Naive thymus-derived CD8-positive, alpha-beta T cell (primary cell): ENCODE measurements at regions not wholly inside any gene's neighbourhood (a gene's known extent, or its start where the extent isn't known, plus 50 kb on each side); places are given as distances from the start of the nearest gene placed in this dataset.

Experiments used
- ATAC-seq, 2 donors: fragments of 150-1000 bp; cut with Tn5 transposase in 1 of 2; sonication (Bioruptor Pico), chemical (Tn5 transposase) in 1 of 2; 1 replicate in 1 of 2; 2 replicates in 1 of 2; pipeline ENCODE4 v1.10.0; 2021; ENCODE audit warnings: mild to moderate bottlenecking in 2 of 2, moderate library complexity in 2 of 2
- POLR2A ChIA-PET: fragments of 350-600 bp; sonication (Branson Sonifier 250); formaldehyde crosslinking; loops from one replicate; lab custom pipeline; 2021; ENCODE audit warnings: antibody characterized with exemption; lab: Charles Lee
- DNase-seq, 10 donors: peaks; one replicate each; pipeline versions ENCODE4 v3.0.0 to v3.0.0-alpha.2; 2020 to 2022
- H3K27ac Mint-ChIP-seq, 10 donors: one replicate each; pipeline ENCODE4 v1.8.0; 2020 to 2022; ENCODE audit warnings: mild to moderate bottlenecking in 10 of 10, mixed read lengths in 10 of 10, moderate library complexity in 4 of 10, inconsistent platforms in 1 of 10
- H3K27me3 Mint-ChIP-seq, 5 donors: one replicate each; pipeline ENCODE4 v1.8.0; 2021 to 2022; ENCODE audit warnings: mixed read lengths in 5 of 5
- H3K36me3 Mint-ChIP-seq, 3 donors: one replicate each; pipeline ENCODE4 v1.8.0; 2020 to 2022; ENCODE audit warnings: mixed read lengths in 3 of 3, mild to moderate bottlenecking in 2 of 3, inconsistent platforms in 1 of 3
- H3K4me1 Mint-ChIP-seq, 4 donors: one replicate each; pipeline ENCODE4 v1.8.0; 2021 to 2022; ENCODE audit warnings: mixed read lengths in 4 of 4
- H3K4me3 Mint-ChIP-seq, 10 donors: one replicate each; pipeline ENCODE4 v1.8.0; 2020 to 2022; ENCODE audit warnings: mild to moderate bottlenecking in 10 of 10, mixed read lengths in 10 of 10, moderate library complexity in 6 of 10, inconsistent platforms in 1 of 10
- H3K9me3 Mint-ChIP-seq, 9 donors: one replicate each; pipeline ENCODE4 v1.8.0; 2020 to 2022; ENCODE audit warnings: mixed read lengths in 9 of 9, mild to moderate bottlenecking in 3 of 9, inconsistent platforms in 1 of 9, moderate library complexity in 1 of 9

DNA sequence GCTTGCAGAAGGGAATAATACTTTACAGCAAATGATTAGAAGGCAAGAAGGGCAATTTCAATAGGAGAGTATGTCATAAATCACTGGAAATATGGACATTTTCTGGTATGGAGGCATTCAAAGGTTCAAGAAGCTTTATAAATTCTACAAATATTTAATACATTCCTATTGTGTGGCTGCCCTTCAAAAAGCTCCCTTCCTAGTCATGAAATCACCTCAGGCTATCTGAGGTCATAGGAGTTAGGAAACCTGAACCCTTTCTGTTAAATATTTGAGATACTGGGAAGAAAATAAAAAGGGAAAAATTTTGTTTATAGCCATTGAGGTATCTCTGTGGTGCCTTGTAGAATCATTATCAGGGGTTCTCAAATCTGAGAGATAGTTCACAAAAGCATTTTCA, 316.8 kb upstream of the EMCN start:
- Mint-ChIP-seq H3K36me3 (peaks cover 0 to 9% (median 0%) of the 10 kb centered on the region in 3 donors), H3K27me3 (peaks cover 4 to 16% (median 7%) of the 10 kb centered on the region in 5 donors), H3K4me1 (no peaks in the 10 kb centered on the region), H3K9me3 (peaks cover 0 to 8% (median 0%) of the 10 kb centered on the region in 9 donors), H3K27ac (no peak overlapping the region), H3K4me3 (no peak overlapping the region)
- POLR2A ChIA-PET = no interaction called here
- ATAC-seq = no peak
- no peak for DNase-seq

- Mint-ChIP-seq H3K36me3 (peaks cover 0 to 10% (median 0%) of the 10 kb centered on the region in 3 donors), H3K4me1 (no peaks in the 10 kb centered on the region), H3K27ac (no peak overlapping the region), H3K27me3 (peaks cover 3 to 11% (median 4%) of the 10 kb centered on the region in 5 donors), H3K4me3 (no peak overlapping the region), H3K9me3 (peaks cover 0 to 9% (median 0%) of the 10 kb centered on the region in 9 donors)
- ATAC-seq (no peak), DNase-seq (no peak)
- POLR2A ChIA-PET = no interaction called here
Observed at GRCh38 chr4:100833906-100834305, 316.1 kb upstream of the EMCN start.

- Mint-ChIP-seq H3K4me1 (no peaks in the 10 kb centered on the region), H3K4me3 (no peak overlapping the region), H3K9me3 (peaks cover 0 to 19% (median 3%) of the 10 kb centered on the region in 9 donors), H3K27ac (no peak overlapping the region), H3K36me3 (peaks cover 0 to 16% (median 0%) of the 10 kb centered on the region in 3 donors), H3K27me3 (peaks cover 0 to 2% (median 0%) of the 10 kb centered on the region in 5 donors)
- POLR2A ChIA-PET = no interaction called here
- no peak for DNase-seq
- no peak for ATAC-seq
Observed at GRCh38 chr4:100828986-100829685, 311.3 kb upstream of the EMCN start.

GRCh38 chr4:100828364-100828763, 310.5 kb upstream of the EMCN start:
- Mint-ChIP-seq H3K4me3 (no peak overlapping the region), H3K27me3 (peaks cover 0 to 2% (median 0%) of the 10 kb centered on the region in 5 donors), H3K4me1 (no peaks in the 10 kb centered on the region), H3K27ac (no peak overlapping the region), H3K9me3 (peaks cover 0 to 19% (median 3%) of the 10 kb centered on the region in 9 donors), H3K36me3 (peaks cover 0 to 16% (median 0%) of the 10 kb centered on the region in 3 donors)
- POLR2A ChIA-PET = no interaction called here
- DNase-seq (no peak), ATAC-seq (no peak)

- ATAC-seq (no peak), DNase-seq (no peak)
- Mint-ChIP-seq H3K36me3 (peaks cover 0 to 16% (median 0%) of the 10 kb centered on the region in 3 donors), H3K27ac (no peak overlapping the region), H3K27me3 (peaks cover 0 to 2% (median 0%) of the 10 kb centered on the region in 5 donors), H3K4me1 (no peaks in the 10 kb centered on the region), H3K9me3 (peaks cover 0 to 19% (median 3%) of the 10 kb centered on the region in 9 donors), H3K4me3 (no peak overlapping the region)
- POLR2A ChIA-PET = no interaction called here
Observed at GRCh38 chr4:100827756-100828155, 309.9 kb upstream of the EMCN start.

GRCh38 chr4:100826808-100827548, 309.2 kb upstream of the EMCN start:
- POLR2A ChIA-PET = no interaction called here
- peaks cover 0 to 2% (median 0%) of the 10 kb centered on the region in 5 donors for H3K27me3 Mint-ChIP-seq
- DNase-seq (no peak), ATAC-seq (no peak)
- peaks cover 0 to 16% (median 0%) of the 10 kb centered on the region in 3 donors for H3K36me3 Mint-ChIP-seq
- H3K4me1 Mint-ChIP-seq = no peaks in the 10 kb centered on the region
- H3K9me3 Mint-ChIP-seq = peaks cover 0 to 19% (median 3%) of the 10 kb centered on the region in 9 donors
- no peak overlapping the region for H3K27ac Mint-ChIP-seq
- no peak overlapping the region for H3K4me3 Mint-ChIP-seq

- H3K36me3 Mint-ChIP-seq = peaks cover 0 to 16% (median 0%) of the 10 kb centered on the region in 3 donors
- no peak for DNase-seq
- H3K27ac Mint-ChIP-seq = no peak overlapping the region
- ATAC-seq = no peak
- POLR2A ChIA-PET = no interaction called here
- peaks cover 0 to 4% (median 0%) of the 10 kb centered on the region in 5 donors for H3K27me3 Mint-ChIP-seq
- no peaks in the 10 kb centered on the region for H3K4me1 Mint-ChIP-seq
- H3K9me3 Mint-ChIP-seq = peaks cover 0 to 19% (median 3%) of the 10 kb centered on the region in 9 donors
- no peak overlapping the region for H3K4me3 Mint-ChIP-seq
Observed at GRCh38 chr4:100826067-100826466, 308.2 kb upstream of the EMCN start.

DNA sequence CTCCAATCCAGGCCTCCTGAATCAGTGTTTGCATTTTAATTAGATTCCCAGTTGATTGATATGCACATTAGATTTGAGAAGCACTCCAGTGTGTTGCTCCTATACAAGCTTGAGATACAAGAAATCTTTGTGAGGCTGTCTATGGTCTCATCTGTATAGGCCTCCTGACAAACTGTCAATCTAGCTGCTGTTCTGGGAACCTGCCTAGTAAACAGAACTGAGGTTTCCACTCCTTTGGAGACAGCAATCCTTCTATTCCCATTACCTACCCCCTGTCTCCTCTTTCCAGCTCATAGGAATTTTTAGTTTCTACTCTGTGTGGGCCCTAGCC, 306.1 kb upstream of the EMCN start:
- Mint-ChIP-seq H3K4me1 (no peaks in the 10 kb centered on the region), H3K27ac (no peak overlapping the region), H3K4me3 (no peak overlapping the region), H3K36me3 (peaks cover 0 to 7% (median 0%) of the 10 kb centered on the region in 3 donors), H3K27me3 (peaks cover 0 to 4% (median 0%) of the 10 kb centered on the region in 5 donors), H3K9me3 (peaks cover 0 to 10% (median 3%) of the 10 kb centered on the region in 9 donors)
- DNase-seq (no peak), ATAC-seq (no peak)
- POLR2A ChIA-PET = no interaction called here

DNA sequence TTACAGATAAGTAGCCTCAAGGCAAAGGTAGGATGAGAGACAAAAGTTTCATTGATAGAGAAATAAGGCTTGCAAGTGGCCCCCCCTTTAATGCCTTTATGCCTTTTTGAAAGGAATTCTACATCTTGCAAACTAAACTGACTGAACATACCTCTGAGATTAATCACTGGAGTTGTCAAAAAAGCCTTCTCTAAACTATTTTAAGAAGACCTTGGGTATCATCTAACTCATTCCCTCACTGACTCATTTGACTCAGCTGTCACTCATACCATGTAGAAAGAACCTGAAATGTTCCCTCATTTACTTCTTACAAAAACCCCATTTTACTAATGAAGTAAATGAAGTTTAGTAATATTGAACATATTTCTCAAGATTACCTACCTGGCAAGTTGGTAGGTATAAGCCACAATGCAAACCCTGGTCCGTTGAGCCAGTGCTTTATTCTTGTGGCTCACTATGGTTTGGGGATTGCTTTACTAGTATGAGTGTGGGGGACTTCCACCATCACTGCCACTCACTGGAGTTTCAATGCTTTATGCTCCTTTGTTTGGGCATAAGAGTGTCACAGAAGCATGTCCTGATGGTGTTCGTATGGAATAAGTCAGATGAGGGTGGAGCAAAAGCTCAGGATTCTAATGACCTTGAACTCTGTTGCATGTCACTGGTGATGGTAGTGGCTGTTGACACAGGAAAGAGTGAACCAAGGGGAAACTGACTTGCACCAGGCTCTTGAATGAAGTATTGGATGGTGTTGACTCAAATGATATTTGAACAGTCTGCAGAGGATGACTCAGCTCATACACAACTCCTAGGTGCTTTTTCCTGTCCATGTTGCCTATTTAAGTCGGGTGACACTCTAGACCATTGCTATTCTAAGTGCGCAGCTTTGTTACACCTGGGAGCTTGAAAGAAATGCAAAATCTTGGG, 305.5 kb upstream of the EMCN start:
- peaks cover 0 to 4% (median 0%) of the 10 kb centered on the region in 5 donors for H3K27me3 Mint-ChIP-seq
- peaks cover 0 to 4% (median 0%) of the 10 kb centered on the region in 9 donors for H3K9me3 Mint-ChIP-seq
- ATAC-seq = no peak
- peaks cover 0 to under 1% (median 0%) of the 10 kb centered on the region in 3 donors for H3K36me3 Mint-ChIP-seq
- POLR2A ChIA-PET = no interaction called here
- DNase-seq = no peak
- H3K4me3 Mint-ChIP-seq = no peak overlapping the region
- H3K4me1 Mint-ChIP-seq = no peaks in the 10 kb centered on the region
- H3K27ac Mint-ChIP-seq = no peak overlapping the region

DNA sequence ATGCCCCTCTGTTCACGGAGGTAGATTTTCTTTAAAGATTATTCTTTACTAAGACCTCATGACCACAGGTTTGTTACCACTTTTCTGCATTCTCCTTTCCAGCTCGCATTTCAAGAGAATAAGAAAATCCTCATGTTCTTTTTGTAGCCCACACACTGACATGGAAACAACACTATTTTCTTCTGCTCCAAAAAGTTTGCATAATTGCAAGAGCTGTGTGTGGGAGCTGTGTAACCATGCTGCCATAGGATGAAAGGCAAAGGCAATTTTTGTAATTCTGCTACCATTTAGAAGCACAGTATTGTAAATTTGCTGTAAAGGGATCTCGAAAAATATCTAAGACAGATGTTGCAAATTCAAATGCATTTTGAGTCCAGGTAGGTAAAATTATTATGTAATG, 302.4 kb upstream of the EMCN start:
- H3K27ac Mint-ChIP-seq = no peak overlapping the region

DNA sequence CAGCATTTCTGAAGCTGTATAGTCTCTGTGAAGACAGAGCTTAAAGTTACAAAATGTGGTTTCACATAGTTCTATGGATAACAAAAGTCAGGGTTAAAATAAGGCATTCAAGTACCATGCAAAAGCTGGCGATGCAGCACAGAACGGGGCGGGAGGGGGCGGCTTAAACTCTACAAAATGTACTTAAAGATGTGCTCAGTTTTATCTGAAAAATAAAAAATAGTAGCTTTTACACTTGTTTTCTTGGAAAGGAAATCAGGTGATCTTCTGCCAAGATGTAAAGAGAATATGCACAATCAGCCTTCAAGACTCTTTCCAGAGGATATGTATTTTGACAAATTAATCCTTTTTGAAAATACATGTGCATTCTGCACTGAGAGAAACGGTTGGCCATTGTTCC, 301.7 kb upstream of the EMCN start:
- Mint-ChIP-seq H3K36me3 (no peaks in the 10 kb centered on the region), H3K27ac (no peak overlapping the region), H3K4me3 (no peak overlapping the region), H3K9me3 (no peaks in the 10 kb centered on the region), H3K4me1 (no peaks in the 10 kb centered on the region), H3K27me3 (peaks cover 0 to 11% (median 0%) of the 10 kb centered on the region in 5 donors)
- DNase-seq (no peak), ATAC-seq (no peak)
- POLR2A ChIA-PET = no interaction called here

More for the DNA sequence above, 302.4 kb upstream of the EMCN start:
- Mint-ChIP-seq H3K4me3 (no peak overlapping the region), H3K4me1 (no peaks in the 10 kb centered on the region), H3K27me3 (peaks cover 0 to 9% (median 0%) of the 10 kb centered on the region in 5 donors), H3K36me3 (no peaks in the 10 kb centered on the region), H3K9me3 (no peaks in the 10 kb centered on the region)
- ATAC-seq = no peak
- POLR2A ChIA-PET = no interaction called here
- DNase-seq = no peak

- Mint-ChIP-seq H3K27ac (no peak overlapping the region), H3K4me3 (no peak overlapping the region), H3K9me3 (no peaks in the 10 kb centered on the region), H3K36me3 (no peaks in the 10 kb centered on the region), H3K27me3 (peaks cover 0 to 11% (median 2%) of the 10 kb centered on the region in 5 donors), H3K4me1 (no peaks in the 10 kb centered on the region)
- ATAC-seq (no peak), DNase-seq (no peak)
- POLR2A ChIA-PET = no interaction called here
Observed at GRCh38 chr4:100816436-100817045, 298.7 kb upstream of the EMCN start.
